GM23248 (cell line): ENCODE measurements at regions not wholly inside any gene's neighbourhood (a gene's known extent, or its start where the extent isn't known, plus 50 kb on each side); places are given as distances from the start of the nearest gene placed in this dataset.

ENCODE experiments used
- DNase-seq: peaks from one replicate; pipeline ENCODE4 v3.0.0-alpha.2; 2015
- H2AFZ ChIP-seq: fragments of 200-600 bp; sonication (generic); 2 replicates; pipeline ENCODE4 v1.6.1; 2016; ENCODE audit warnings: antibody characterized with exemption
- H3F3A ChIP-seq: fragments of 200-600 bp; sonication (generic); 2 replicates; pipeline ENCODE4 v1.6.1; 2016; ENCODE audit warnings: mild to moderate bottlenecking, antibody characterized with exemption, mixed run types; ENCODE audit not compliant: insufficient read depth
- H3K27ac ChIP-seq: fragments of 200-600 bp; sonication (generic); 2 replicates; pipeline ENCODE4 v1.5.1; 2016; ENCODE audit warnings: mild to moderate bottlenecking
- H3K27me3 ChIP-seq: fragments of 200-600 bp; sonication (generic); replicated peaks from 2 replicates; pipeline ENCODE4 v1.6.1; 2016; ENCODE audit warnings: mild to moderate bottlenecking; ENCODE audit not compliant: insufficient read depth
- H3K36me3 ChIP-seq: fragments of 200-600 bp; sonication (generic); 2 replicates; pipeline ENCODE4 v1.6.1; 2016; ENCODE audit warnings: low read depth, mild to moderate bottlenecking
- H3K4me1 ChIP-seq: fragments of 200-600 bp; sonication (generic); 2 replicates; pipeline ENCODE4 v1.6.1; 2016; ENCODE audit warnings: mild to moderate bottlenecking; ENCODE audit not compliant: insufficient read depth
- H3K4me2 ChIP-seq: fragments of 200-600 bp; sonication (generic); one replicate; pipeline ENCODE4 v1.6.1; 2016; ENCODE audit warnings: mild to moderate bottlenecking; ENCODE audit not compliant: unreplicated experiment
- H3K4me3 ChIP-seq: fragments of 200-600 bp; sonication (generic); 2 replicates; pipeline ENCODE4 v1.5.1; 2016; ENCODE audit warnings: mild to moderate bottlenecking
- H3K79me2 ChIP-seq: fragments of 200-600 bp; sonication (generic); 2 replicates; pipeline ENCODE4 v1.6.1; 2016; ENCODE audit warnings: mild to moderate bottlenecking; ENCODE audit not compliant: insufficient read depth
- H3K9ac ChIP-seq: fragments of 200-600 bp; sonication (generic); 2 replicates; pipeline ENCODE4 v1.6.1; 2016; ENCODE audit warnings: mild to moderate bottlenecking
- H3K9me2 ChIP-seq: fragments of 200-600 bp; sonication (generic); 2 replicates; pipeline ENCODE4 v1.6.1; 2016; ENCODE audit warnings: mixed run types, mild to moderate bottlenecking, moderate library complexity; ENCODE audit not compliant: insufficient read depth
- H3K9me3 ChIP-seq: fragments of 200-600 bp; sonication (generic); one replicate; pipeline ENCODE4 v1.6.1; 2017; ENCODE audit warnings: low read depth
- H4K20me1 ChIP-seq: fragments of 200-600 bp; sonication (generic); 2 replicates; pipeline ENCODE4 v1.6.0; 2016; ENCODE audit not compliant: insufficient read depth
- EZH2 ChIP-seq: fragments of 200-600 bp; sonication (generic); IDR thresholded peaks from 2 replicates; pipeline ENCODE4 v1.6.1; 2018; ENCODE audit warnings: antibody characterized with exemption, mild to moderate bottlenecking; ENCODE audit not compliant: insufficient read depth, poor library complexity, severe bottlenecking
- EZH2phosphoT487 ChIP-seq: fragments of 200-600 bp; sonication (generic); IDR thresholded peaks from 2 replicates; pipeline ENCODE4 v1.6.1; 2018; ENCODE audit warnings: antibody characterized with exemption, moderate library complexity, mild to moderate bottlenecking, low read depth; ENCODE audit not compliant: insufficient read depth
- WGBS, 2 experiments: methylation state at CpG; one replicate each; pipeline ENCODE4 v1.1.6; 2015 to 2017; ENCODE audit warnings: low lambda C conversion rate in 2 of 2, low coverage in 1 of 2; ENCODE audit errors: missing lambda C conversion rate in 2 of 2; 5-methylcytosine and 5-hydroxymethylcytosine counted together
- in situ Hi-C: fragments of 300-500 bp; cut with MboI; formaldehyde crosslinking; loops from 2 replicates; pipeline ENCODE4 v1.15.0; 2020

- Histone ChIP-seq H3K4me2 (no peak overlapping the region), H3K9me3 (no peaks in the 10 kb centered on the region), H3K4me3 (no peak overlapping the region), H3K79me2 (no peaks in the 10 kb centered on the region), H3F3A (no peaks in the 10 kb centered on the region), H3K27ac (no peak overlapping the region), H3K27me3 (no peaks in the 10 kb centered on the region), H3K9me2 (no peaks in the 10 kb centered on the region), H3K4me1 (no peaks in the 10 kb centered on the region), H4K20me1 (no peaks in the 10 kb centered on the region), H3K36me3 (no peaks in the 10 kb centered on the region), H2AFZ (no peak overlapping the region), H3K9ac (no peak overlapping the region)
- 32 to 37% methylated on average over 2 of the region's 2 CpGs for WGBS, 2 experiments
- in situ Hi-C loops, result loop anchor here (25.0 kb wide), 1 partner anchor 774 kb away; no protein-coding TSS in a partner anchor
- TF ChIP-seq EZH2phosphoT487 (no peak), EZH2 (no peak)
- peak; percentile 63 for DNase-seq
Observed at GRCh38 chr3:76585794-76586392, 454.0 kb upstream of the ROBO2 start.

GRCh38 chr3:76586471-76586870 is 453.4 kb upstream of the ROBO2 start:
- H2AFZ ChIP-seq, result no peak overlapping the region
- no peak overlapping the region for H3K4me2 ChIP-seq
- no peaks in the 10 kb centered on the region for H3F3A ChIP-seq
- no peaks in the 10 kb centered on the region for H3K9me3 ChIP-seq
- in situ Hi-C loops, result loop anchor here (25.0 kb wide), 1 partner anchor 774 kb away; no protein-coding TSS in a partner anchor
- TF ChIP-seq EZH2 (no peak), EZH2phosphoT487 (no peak)
- H3K9ac ChIP-seq, result no peak overlapping the region
- no peak overlapping the region for H3K4me3 ChIP-seq
- DNase-seq, result peak; percentile 14
- H4K20me1 ChIP-seq, result no peaks in the 10 kb centered on the region
- no peaks in the 10 kb centered on the region for H3K9me2 ChIP-seq
- no peaks in the 10 kb centered on the region for H3K79me2 ChIP-seq
- no peaks in the 10 kb centered on the region for H3K4me1 ChIP-seq
- H3K36me3 ChIP-seq, result no peaks in the 10 kb centered on the region
- no peak overlapping the region for H3K27ac ChIP-seq
- no peaks in the 10 kb centered on the region for H3K27me3 ChIP-seq

- no peak overlapping the region for H3K4me3 ChIP-seq
- H3K9ac ChIP-seq, result no peak overlapping the region
- DNase-seq, result no peak
- H3K9me2 ChIP-seq, result peaks cover 4% of the 10 kb centered on the region; the same call in 1 of the 2 replicates
- no peaks in the 10 kb centered on the region for H3K36me3 ChIP-seq
- 58 to 62% methylated on average over 11 of the region's 11 CpGs for WGBS, 2 experiments
- H4K20me1 ChIP-seq, result no peaks in the 10 kb centered on the region
- H3F3A ChIP-seq, result no peaks in the 10 kb centered on the region
- no peaks in the 10 kb centered on the region for H3K79me2 ChIP-seq
- no peaks in the 10 kb centered on the region for H3K4me1 ChIP-seq
- no peak overlapping the region for H2AFZ ChIP-seq
- in situ Hi-C loops, result no loop called here
- no peak overlapping the region for H3K27ac ChIP-seq
- no peak for TF ChIP-seq EZH2phosphoT487
- no peak for TF ChIP-seq EZH2
- H3K4me2 ChIP-seq, result no peak overlapping the region
- H3K27me3 ChIP-seq, result no peaks in the 10 kb centered on the region
- H3K9me3 ChIP-seq, result no peaks in the 10 kb centered on the region
Observed at GRCh38 chr3:76610150-76610549, 429.7 kb upstream of the ROBO2 start.

GRCh38 chr3:76615719-76616118 is 424.2 kb upstream of the ROBO2 start:
- peak; percentile 28 for DNase-seq
- Histone ChIP-seq H3K36me3 (no peaks in the 10 kb centered on the region), H3K4me2 (no peak overlapping the region), H3K4me1 (no peaks in the 10 kb centered on the region), H3F3A (no peaks in the 10 kb centered on the region), H3K79me2 (no peaks in the 10 kb centered on the region), H3K27me3 (no peaks in the 10 kb centered on the region), H3K4me3 (no peak overlapping the region), H3K27ac (no peak overlapping the region), H3K9ac (no peak overlapping the region), H3K9me3 (no peaks in the 10 kb centered on the region), H3K9me2 (no peaks in the 10 kb centered on the region), H4K20me1 (no peaks in the 10 kb centered on the region), H2AFZ (no peak overlapping the region)
- in situ Hi-C loops, result no loop called here
- no peak for TF ChIP-seq EZH2phosphoT487
- no peak for TF ChIP-seq EZH2
- 19 to 33% methylated on average over 1 of the region's 1 CpG for WGBS, 2 experiments

- no peaks in the 10 kb centered on the region for H3K9me3 ChIP-seq
- H3K4me1 ChIP-seq, result no peaks in the 10 kb centered on the region
- H2AFZ ChIP-seq, result no peak overlapping the region
- TF ChIP-seq EZH2phosphoT487 (no peak), EZH2 (no peak)
- no peaks in the 10 kb centered on the region for H3K27me3 ChIP-seq
- H3K27ac ChIP-seq, result no peak overlapping the region
- no peak overlapping the region for H3K4me2 ChIP-seq
- no peaks in the 10 kb centered on the region for H3F3A ChIP-seq
- no peaks in the 10 kb centered on the region for H3K36me3 ChIP-seq
- no peaks in the 10 kb centered on the region for H4K20me1 ChIP-seq
- DNase-seq, result no peak
- in situ Hi-C loops, result no loop called here
- H3K4me3 ChIP-seq, result no peak overlapping the region
- no peaks in the 10 kb centered on the region for H3K79me2 ChIP-seq
- H3K9me2 ChIP-seq, result no peaks in the 10 kb centered on the region
- H3K9ac ChIP-seq, result no peak overlapping the region
- 64 to 74% methylated on average over 6 of the region's 6 CpGs for WGBS, 2 experiments
Observed at GRCh38 chr3:76624164-76624563, 415.7 kb upstream of the ROBO2 start.
